Esophagus squamous epithelium (tissue), 5 donors: ENCODE measurements at regions not wholly inside any gene's neighbourhood (a gene's known extent, or its start where the extent isn't known, plus 50 kb on each side); places are given as distances from the start of the nearest gene placed in this dataset.
"Not testable (repeated sequence)": the region's sequence is repeated elsewhere in the genome, so short reads cannot be mapped to it uniquely, and the experiment has no call there.

Experiments
- DNase-seq: peaks from one replicate; lab custom pipeline; 2025; lab: John Stamatoyannopoulos, UW
- H3K27ac ChIP-seq, 4 donors: fragments of 200-600 bp; sonication (generic); one replicate each; pipeline ENCODE4 v1.5.1; 2016 to 2019; ENCODE audit warnings: mild to moderate bottlenecking in 1 of 4
- H3K27me3 ChIP-seq, 4 donors: fragments of 200-600 bp; sonication (generic); 1 replicate in 3 of 4; 2 replicates in 1 of 4; pipeline versions ENCODE4 v1.5.1 to v1.6.0; 2017 to 2021; ENCODE audit warnings: antibody characterized with exemption in 1 of 4
- H3K36me3 ChIP-seq, 3 donors: fragments of 200-600 bp; sonication (generic); one replicate each; pipeline ENCODE4 v1.5.1; 2016 to 2019
- H3K4me1 ChIP-seq, 3 donors: fragments of 200-600 bp; sonication (generic); one replicate each; pipeline ENCODE4 v1.5.1; 2017 to 2019
- H3K4me3 ChIP-seq, 4 donors: fragments of 200-600 bp; sonication (generic); 1 replicate in 3 of 4; 2 replicates in 1 of 4; pipeline ENCODE4 v1.5.1; 2016 to 2019; ENCODE audit warnings: mild to moderate bottlenecking in 2 of 4, moderate library complexity in 1 of 4
- H3K9me3 ChIP-seq, 3 donors: fragments of 200-600 bp; sonication (generic); one replicate each; pipeline ENCODE4 v1.5.1; 2016 to 2019
- POLR2A ChIP-seq, 4 donors: fragments of 450-650 bp; IDR thresholded peaks; one replicate each; pipeline ENCODE4 v1.6.1; 2017; ENCODE audit warnings: antibody characterized with exemption in 4 of 4, mild to moderate bottlenecking in 4 of 4, moderate library complexity in 3 of 4
- WGBS, 2 donors: methylation state at CpG; one replicate each; pipeline ENCODE4 v1.1.5; 2018; 5-methylcytosine and 5-hydroxymethylcytosine counted together
- intact Hi-C: fragments of 100-400 bp; cut with DNase I; formaldehyde crosslinking; loops from one replicate; pipeline ENCODE4 v1.15.0; 2022
- TF ChIP-seq, protein P1 (sequence below), 6 experiments: fragments of 450-650 bp in 4 of 6; fragments of 200-600 bp in 2 of 6; sonication (generic) in 2 of 6; IDR thresholded peaks; one replicate each; pipeline ENCODE4 v1.5.1; 2016 to 2019; ENCODE audit warnings: antibody characterized with exemption in 6 of 6, mild to moderate bottlenecking in 4 of 6, moderate library complexity in 4 of 6
- donor health status: DM: yes; HTN: yes; CAD: no.

- H3K36me3 ChIP-seq: no peaks in the 10 kb centered on the region
- H3K9me3 ChIP-seq: peaks cover 0 to 5% (median 0%) of the 10 kb centered on the region in 3 donors
- no peak overlapping the region for H3K27ac ChIP-seq
- H3K4me1 ChIP-seq: no peaks in the 10 kb centered on the region
- H3K4me3 ChIP-seq: no peak overlapping the region
- DNase-seq: no peak
- no peaks in the 10 kb centered on the region for H3K27me3 ChIP-seq
- TF ChIP-seq, protein P1, sequence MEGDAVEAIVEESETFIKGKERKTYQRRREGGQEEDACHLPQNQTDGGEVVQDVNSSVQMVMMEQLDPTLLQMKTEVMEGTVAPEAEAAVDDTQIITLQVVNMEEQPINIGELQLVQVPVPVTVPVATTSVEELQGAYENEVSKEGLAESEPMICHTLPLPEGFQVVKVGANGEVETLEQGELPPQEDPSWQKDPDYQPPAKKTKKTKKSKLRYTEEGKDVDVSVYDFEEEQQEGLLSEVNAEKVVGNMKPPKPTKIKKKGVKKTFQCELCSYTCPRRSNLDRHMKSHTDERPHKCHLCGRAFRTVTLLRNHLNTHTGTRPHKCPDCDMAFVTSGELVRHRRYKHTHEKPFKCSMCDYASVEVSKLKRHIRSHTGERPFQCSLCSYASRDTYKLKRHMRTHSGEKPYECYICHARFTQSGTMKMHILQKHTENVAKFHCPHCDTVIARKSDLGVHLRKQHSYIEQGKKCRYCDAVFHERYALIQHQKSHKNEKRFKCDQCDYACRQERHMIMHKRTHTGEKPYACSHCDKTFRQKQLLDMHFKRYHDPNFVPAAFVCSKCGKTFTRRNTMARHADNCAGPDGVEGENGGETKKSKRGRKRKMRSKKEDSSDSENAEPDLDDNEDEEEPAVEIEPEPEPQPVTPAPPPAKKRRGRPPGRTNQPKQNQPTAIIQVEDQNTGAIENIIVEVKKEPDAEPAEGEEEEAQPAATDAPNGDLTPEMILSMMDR (IDR thresholded peaks at IDR 0.05): no peak
- TF ChIP-seq POLR2A (IDR thresholded peaks at IDR 0.05): no peak
- intact Hi-C loops: no loop called here
- 58 to 87% methylated on average over 3 of the region's 3 CpGs for WGBS, 2 donors
These were observed 520.1 kb downstream of the RMST start for GRCh38 chr12:97982684-97983083.

DNA sequence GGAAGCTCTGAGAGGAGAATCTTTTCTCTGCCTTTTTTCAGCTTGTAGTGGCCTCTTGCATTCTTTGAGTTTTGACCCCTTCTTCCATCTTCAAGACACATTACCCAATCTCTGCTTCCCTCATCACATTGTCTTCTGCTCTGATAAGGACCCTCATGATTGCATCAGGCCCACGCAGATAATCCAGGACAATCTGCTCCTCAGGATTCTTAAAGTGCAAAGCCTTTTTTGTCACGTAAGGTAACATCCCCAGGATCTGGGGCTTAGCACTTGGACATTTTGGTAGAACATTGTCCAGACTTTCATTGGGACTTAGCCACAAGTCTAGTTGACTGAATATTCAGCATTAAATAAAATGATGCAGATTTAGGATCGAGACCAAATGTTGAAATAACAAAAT is 521.2 kb downstream of the RMST start:
- 75 to 79% methylated on average over 3 of the region's 3 CpGs for WGBS, 2 donors
- intact Hi-C loops: no loop called here
- Histone ChIP-seq H3K27me3 (no peaks in the 10 kb centered on the region), H3K27ac (no peak overlapping the region), H3K36me3 (no peaks in the 10 kb centered on the region), H3K9me3 (peaks cover 0 to 5% (median 0%) of the 10 kb centered on the region in 3 donors), H3K4me3 (no peak overlapping the region), H3K4me1 (no peaks in the 10 kb centered on the region)
- TF ChIP-seq, protein P1 (IDR thresholded peaks at IDR 0.05): no peak
- no peak for TF ChIP-seq POLR2A (IDR thresholded peaks at IDR 0.05)
- no peak for DNase-seq

DNA sequence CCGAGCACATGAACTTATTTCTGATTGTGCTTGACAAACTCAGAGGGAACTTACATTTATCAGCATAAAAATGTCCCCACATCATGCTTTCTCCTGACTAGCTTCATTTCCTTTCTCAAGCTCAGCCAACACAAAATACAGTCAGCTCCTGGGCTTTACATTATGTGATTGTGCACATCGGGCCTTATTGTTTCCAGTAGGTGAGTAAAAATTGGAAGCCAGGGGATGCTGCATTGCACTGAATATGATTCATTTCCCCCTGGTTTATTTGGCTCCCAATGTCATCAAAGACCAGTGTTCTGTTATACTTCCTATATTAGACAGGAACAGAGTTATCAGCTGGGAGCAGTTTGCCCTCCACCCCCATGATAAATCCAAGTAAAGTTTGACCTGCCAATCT is 521.8 kb downstream of the RMST start:
- no peak for DNase-seq
- no peak overlapping the region for H3K27ac ChIP-seq
- WGBS, 2 donors: 57 to 69% methylated on average over 2 of the region's 2 CpGs
- peaks cover 0 to 5% (median 0%) of the 10 kb centered on the region in 3 donors for H3K9me3 ChIP-seq
- TF ChIP-seq, protein P1 (IDR thresholded peaks at IDR 0.05): no peak
- TF ChIP-seq POLR2A (IDR thresholded peaks at IDR 0.05): no peak
- H3K4me3 ChIP-seq: no peak overlapping the region
- no peaks in the 10 kb centered on the region for H3K4me1 ChIP-seq
- H3K27me3 ChIP-seq: no peaks in the 10 kb centered on the region
- no peaks in the 10 kb centered on the region for H3K36me3 ChIP-seq
- intact Hi-C loops: no loop called here

GRCh38 chr12:97984974-97985580 is 522.5 kb downstream of the RMST start:
- H3K4me3 ChIP-seq: no peak overlapping the region
- 43 to 71% methylated on average over 2 to 4 of the region's 4 CpGs for WGBS, 2 donors
- DNase-seq: no peak
- intact Hi-C loops: no loop called here
- H3K4me1 ChIP-seq: no peaks in the 10 kb centered on the region
- H3K27ac ChIP-seq: no peak overlapping the region
- H3K36me3 ChIP-seq: no peaks in the 10 kb centered on the region
- peaks cover 0 to 5% (median 0%) of the 10 kb centered on the region in 3 donors for H3K9me3 ChIP-seq
- no peaks in the 10 kb centered on the region for H3K27me3 ChIP-seq
- TF ChIP-seq, protein P1 (IDR thresholded peaks at IDR 0.05): no peak
- TF ChIP-seq POLR2A (IDR thresholded peaks at IDR 0.05): no peak

DNA sequence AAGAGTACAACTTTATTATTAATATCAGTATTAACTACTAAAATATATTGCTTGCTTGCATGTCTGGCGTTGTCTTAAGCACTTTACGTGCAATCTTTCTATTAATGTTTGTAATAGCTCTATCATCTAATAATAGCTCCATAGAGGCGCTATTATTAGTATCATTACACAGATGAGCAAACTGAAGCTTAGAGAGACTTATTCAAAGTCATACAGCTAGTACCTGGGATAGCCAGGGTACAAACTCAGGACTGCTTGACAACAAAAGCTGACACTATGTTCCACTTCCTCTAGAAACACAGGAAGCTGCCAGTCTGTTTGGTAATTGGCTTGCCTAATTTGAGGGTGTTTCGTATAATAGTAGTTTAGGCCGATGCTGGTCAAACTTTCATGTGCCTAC is 523.2 kb downstream of the RMST start:
- Histone ChIP-seq H3K27ac (no peak overlapping the region), H3K9me3 (peaks cover 0 to 5% (median 0%) of the 10 kb centered on the region in 3 donors), H3K4me3 (no peak overlapping the region), H3K4me1 (no peaks in the 10 kb centered on the region), H3K27me3 (no peaks in the 10 kb centered on the region), H3K36me3 (no peaks in the 10 kb centered on the region)
- intact Hi-C loops: no loop called here
- DNase-seq: no peak
- TF ChIP-seq POLR2A (IDR thresholded peaks at IDR 0.05): no peak
- TF ChIP-seq, protein P1 (IDR thresholded peaks at IDR 0.05): no peak
- 88 to 91% methylated on average over 5 of the region's 5 CpGs for whole genome bisulfite sequencing, 2 donors

GRCh38 chr12:97988588-97988987 is 526.0 kb downstream of the RMST start:
- H3K27me3 ChIP-seq, H3K36me3 ChIP-seq, H3K4me3 ChIP-seq, intact Hi-C loops, DNase-seq, H3K27ac ChIP-seq, H3K4me1 ChIP-seq, H3K9me3 ChIP-seq: not testable (repeated sequence)
